Psoas muscle (tissue), 7 donors: ENCODE measurements at regions not wholly inside any gene's neighbourhood (a gene's known extent, or its start where the extent isn't known, plus 50 kb on each side); places are given as distances from the start of the nearest gene placed in this dataset.

Experiments
- ATAC-seq, 4 donors: fragments of 200-7000 bp; cut with Tn5 transposase; one replicate each; pipeline ENCODE4 v1.9.1; 2020; ENCODE audit warnings: moderate library complexity in 3 of 4, mild to moderate bottlenecking in 2 of 4
- DNase-seq, 2 donors: peaks; one replicate each; pipeline ENCODE4 v3.0.0-alpha.2; 2020
- H3K27ac ChIP-seq: fragments of 200-600 bp; one replicate; pipeline ENCODE4 v1.8.0; 2022
- H3K27me3 ChIP-seq, 3 donors: fragments of 200-600 bp in 1 of 3; one replicate each; pipeline versions ENCODE4 v1.6.1 to v1.8.0; 2013 to 2022; ENCODE audit warnings: low read length in 2 of 3, mild to moderate bottlenecking in 2 of 3, moderate library complexity in 1 of 3; ENCODE audit not compliant: insufficient read depth in 3 of 3
- H3K36me3 ChIP-seq, 2 donors: fragments of 200-600 bp in 1 of 2; one replicate each; pipeline versions ENCODE4 v1.6.1 to v1.8.0; 2013 to 2022; ENCODE audit warnings: low read depth in 1 of 2, mild to moderate bottlenecking in 1 of 2, moderate library complexity in 1 of 2; ENCODE audit not compliant: insufficient read depth in 1 of 2
- H3K4me1 ChIP-seq: fragments of 200-600 bp; one replicate; pipeline ENCODE4 v1.8.0; 2022
- H3K4me3 ChIP-seq: fragments of 200-600 bp; one replicate; pipeline ENCODE4 v1.8.0; 2022; ENCODE audit warnings: mild to moderate bottlenecking
- H3K9me3 ChIP-seq: fragments of 200-600 bp; one replicate; pipeline ENCODE4 v1.8.0; 2022
- CTCF ChIP-seq: fragments of 200-600 bp; IDR thresholded peaks from one replicate; pipeline ENCODE4 v1.8.0; 2022; ENCODE audit warnings: antibody characterized with exemption
- WGBS, 3 donors: extraction: QIAGEN DNeasy Blood & Tissue Kit; methylation state at CpG; one replicate each; pipeline versions ENCODE4 v1.1.6 to v1.1.7; 2013; 5-methylcytosine and 5-hydroxymethylcytosine counted together
- intact Hi-C, 2 donors: fragments of 100-400 bp; cut with DNase I; formaldehyde crosslinking; loops; one replicate each; pipeline versions ENCODE4 v1.11.0 to v1.14.2; 2022
- donor health status: healthy with polysubstance abuse.
- donor health status: DM: no; HTN: no; CAD: no; lungs with moderate emphysema.
- donor health status: Bipolar disorder and iron deficiency.
- donor health status: healthy.
- donor health status: DM: yes; HTN: yes; CAD: no.
- donor health status: DM: no; HTN: no; CAD: no.
- donor health status: DM: yes; HTN: yes; CAD: no.

DNA sequence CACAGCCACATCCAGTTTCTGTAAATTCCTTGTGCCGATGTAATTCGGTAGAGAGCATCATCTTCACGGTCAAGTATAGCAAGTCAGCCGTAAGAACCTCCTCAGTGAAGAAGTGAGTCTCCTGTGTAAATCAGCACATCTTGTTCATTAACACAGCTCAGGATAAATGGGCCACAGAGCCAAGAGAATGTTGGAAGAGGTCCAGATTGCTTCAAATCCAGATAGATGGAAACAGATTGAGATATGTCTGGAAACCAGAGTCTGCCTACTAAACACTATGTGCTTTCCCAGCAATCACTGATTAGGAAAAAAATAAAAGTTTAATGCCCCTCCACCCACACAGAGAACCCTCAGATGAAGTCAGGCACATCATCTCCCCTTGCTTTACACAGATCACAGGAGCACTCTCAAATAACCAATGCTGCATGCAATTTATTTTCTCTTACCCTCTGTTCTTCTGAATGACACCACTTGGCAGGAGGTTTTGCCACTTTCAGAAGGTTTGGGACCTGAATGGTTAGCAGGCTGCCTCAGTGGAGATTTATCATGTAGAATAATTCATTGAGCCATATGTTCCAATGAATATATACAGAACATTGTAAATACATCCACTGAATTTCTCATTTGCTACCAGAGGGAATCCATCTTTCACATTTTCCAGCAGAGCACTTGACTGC lies 357.7 kb downstream of the C4orf33 start:
- intact Hi-C loops, result no loop called here

DNA sequence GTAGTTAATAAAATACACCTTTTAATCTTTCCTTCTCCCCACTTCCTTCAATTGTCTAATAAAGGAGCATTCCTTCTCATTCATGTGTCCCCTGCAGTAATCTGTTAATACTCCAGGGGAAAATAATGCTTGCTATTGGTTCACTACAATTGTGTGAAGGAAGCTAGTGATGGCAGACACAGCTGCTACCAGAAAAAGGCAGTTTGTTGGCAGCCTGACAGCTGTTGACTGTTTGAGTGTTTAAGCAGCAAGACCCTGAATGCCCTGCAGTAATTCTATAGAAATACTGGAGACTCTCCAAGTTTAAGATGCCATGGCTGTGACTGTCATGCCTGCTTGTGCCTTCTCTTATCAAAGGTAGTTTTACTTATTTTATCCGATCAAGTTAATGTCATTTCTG lies 359.5 kb downstream of the C4orf33 start:
- intact Hi-C loops, result no loop called here
- H3K9me3 ChIP-seq, result no peaks in the 10 kb centered on the region
- 18 to 32% (median 19%) methylated on average over 1 of the region's 1 CpG for WGBS, 3 donors
- TF ChIP-seq CTCF, result no peak
- ATAC-seq (no peak), DNase-seq (no peak)
- no peaks in the 10 kb centered on the region for H3K36me3 ChIP-seq
- H3K4me1 ChIP-seq, result no peaks in the 10 kb centered on the region
- no peak overlapping the region for H3K27ac ChIP-seq
- H3K27me3 ChIP-seq, result no peaks in the 10 kb centered on the region
- H3K4me3 ChIP-seq, result no peak overlapping the region

More for the DNA sequence above, 357.7 kb downstream of the C4orf33 start:
- no peaks in the 10 kb centered on the region for H3K4me1 ChIP-seq
- no peaks in the 10 kb centered on the region for H3K36me3 ChIP-seq
- TF ChIP-seq CTCF, result no peak
- H3K27ac ChIP-seq, result no peak overlapping the region
- no peaks in the 10 kb centered on the region for H3K27me3 ChIP-seq
- no peak overlapping the region for H3K4me3 ChIP-seq
- no peak for DNase-seq
- ATAC-seq, result no peak
- H3K9me3 ChIP-seq, result no peaks in the 10 kb centered on the region
- WGBS, 3 donors, result 14 to 20% (median 15%) methylated on average over 4 of the region's 4 CpGs

- ATAC-seq, result no peak
- TF ChIP-seq CTCF, result no peak
- no peak for DNase-seq
- H3K27ac ChIP-seq, result no peak overlapping the region
- WGBS, 3 donors, result 92 to 98% (median 94%) methylated on average over 1 of the region's 1 CpG
- H3K4me3 ChIP-seq, result no peak overlapping the region
- H3K36me3 ChIP-seq, result no peaks in the 10 kb centered on the region
- no peaks in the 10 kb centered on the region for H3K4me1 ChIP-seq
- H3K27me3 ChIP-seq, result peaks cover 0 to 2% (median 0%) of the 10 kb centered on the region in 3 donors
- intact Hi-C loops, result no loop called here
- H3K9me3 ChIP-seq, result no peaks in the 10 kb centered on the region
These were observed 372.7 kb downstream of the C4orf33 start for GRCh38 chr4:129468624-129469023.

DNA sequence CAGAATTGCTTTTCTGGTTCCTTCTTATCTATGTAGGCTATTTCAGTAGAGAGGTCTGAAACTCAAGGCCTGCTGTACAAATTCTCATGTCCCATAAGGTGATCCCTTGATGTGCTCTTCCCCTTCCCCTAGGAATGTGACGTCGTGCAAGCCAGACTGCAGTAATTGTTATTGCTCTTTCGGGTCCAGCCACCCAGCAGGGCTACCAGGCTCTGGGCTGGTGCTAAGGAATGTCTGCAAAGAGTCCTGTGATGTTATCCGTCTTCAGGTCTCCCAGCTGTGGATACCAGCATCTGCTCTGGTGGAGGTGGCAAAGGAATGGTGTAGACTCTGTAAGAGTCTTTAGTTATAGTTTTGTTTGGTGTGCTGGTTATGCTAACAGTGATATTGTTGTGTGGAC lies 378.7 kb downstream of the C4orf33 start:
- 79 to 85% (median 82%) methylated on average over 4 of the region's 4 CpGs for WGBS, 3 donors
- DNase-seq, result no peak

More for the DNA sequence above, 378.7 kb downstream of the C4orf33 start:
- Histone ChIP-seq H3K27me3 (no peaks in the 10 kb centered on the region), H3K9me3 (no peaks in the 10 kb centered on the region), H3K36me3 (no peaks in the 10 kb centered on the region), H3K27ac (no peak overlapping the region), H3K4me1 (no peaks in the 10 kb centered on the region), H3K4me3 (no peak overlapping the region)
- no peak for TF ChIP-seq CTCF
- intact Hi-C loops, result no loop called here
- ATAC-seq, result no peak
